ENCODE measurements at regions not wholly inside any gene's neighbourhood (a gene's known extent, or its start where the extent isn't known, plus 50 kb on each side); places are given as distances from the start of the nearest gene placed in this dataset.
A peak's percentile ranks its signal among the peaks of the same experiment; 100 is the strongest.

- no peak for DNase-seq
These were observed 386.6 kb upstream of the THBS1 start for GRCh38 chr15:39194106-39194830.

DNA sequence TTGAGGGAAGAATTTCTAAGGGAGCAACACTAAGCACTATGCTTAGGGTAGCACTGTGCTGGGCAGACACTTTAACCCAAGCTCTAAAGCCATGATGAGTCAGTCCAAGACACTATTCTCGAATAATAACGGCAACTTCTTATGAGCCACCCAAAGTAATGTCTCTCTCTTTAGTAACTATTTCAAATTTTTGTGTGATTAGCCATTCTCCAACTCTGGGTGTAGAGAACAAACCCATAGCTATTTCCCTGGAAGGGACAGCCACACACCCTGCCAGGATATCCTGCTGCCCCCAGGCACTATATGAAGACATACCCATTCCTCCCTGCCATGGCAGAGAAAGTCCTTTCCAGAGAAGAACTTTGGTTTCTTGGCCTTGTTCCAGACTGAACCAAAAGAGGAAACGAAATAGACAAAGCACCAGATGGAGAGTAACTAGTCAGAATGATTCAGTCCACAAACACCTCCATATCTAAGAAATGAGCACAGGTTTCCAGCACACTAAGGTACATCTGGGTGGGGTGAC, 384.9 kb upstream of the THBS1 start:
- peak; percentile 20 for DNase-seq

- no peak for DNase-seq
These were observed 382.6 kb upstream of the THBS1 start for GRCh38 chr15:39198044-39199000.

- no peak for DNase-seq
These were observed 381.8 kb upstream of the THBS1 start for GRCh38 chr15:39199076-39199475.

DNA sequence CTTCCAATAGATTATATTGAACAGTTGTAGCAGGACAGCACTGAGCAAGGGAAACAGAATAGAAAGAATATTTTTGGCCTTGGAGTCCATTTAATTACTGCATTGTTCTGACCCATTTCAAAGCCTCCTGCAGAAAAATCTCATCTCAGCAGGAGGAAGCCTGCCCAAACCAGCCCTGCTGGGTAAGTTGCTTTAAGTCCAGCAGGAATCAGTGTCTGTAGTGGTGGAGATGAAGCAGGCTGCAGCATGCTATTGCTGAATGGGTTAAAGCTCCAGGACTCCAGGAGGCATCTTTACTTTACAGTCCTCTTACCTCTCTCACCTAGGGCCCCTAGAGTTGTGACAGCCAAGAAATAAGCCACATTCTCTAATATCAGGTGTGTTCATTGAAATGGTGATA, 380.3 kb upstream of the THBS1 start:
- DNase-seq = no peak

DNA sequence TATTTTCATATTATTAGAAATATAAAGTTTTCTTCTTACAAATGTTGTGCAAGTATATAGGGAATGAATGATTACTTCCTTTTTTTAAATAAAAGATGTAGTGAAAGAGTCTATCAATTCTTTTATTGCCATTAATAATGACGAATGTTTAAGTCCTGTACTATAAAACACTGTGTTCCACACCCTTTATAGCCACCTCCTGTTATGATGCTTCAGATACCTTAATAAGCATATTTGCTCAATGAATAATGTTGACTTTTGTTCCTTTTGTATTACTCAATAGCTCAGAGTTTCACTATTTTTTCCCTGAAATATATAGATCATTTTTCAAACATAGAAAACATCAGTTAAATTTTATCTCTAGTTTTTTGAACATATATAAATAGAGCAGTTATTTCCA, 378.2 kb upstream of the THBS1 start:
- DNase-seq = no peak

GRCh38 chr15:39204031-39204430, 376.8 kb upstream of the THBS1 start:
- no peak for DNase-seq

GRCh38 chr15:39205081-39205480, 375.8 kb upstream of the THBS1 start:
- no peak for DNase-seq

DNA sequence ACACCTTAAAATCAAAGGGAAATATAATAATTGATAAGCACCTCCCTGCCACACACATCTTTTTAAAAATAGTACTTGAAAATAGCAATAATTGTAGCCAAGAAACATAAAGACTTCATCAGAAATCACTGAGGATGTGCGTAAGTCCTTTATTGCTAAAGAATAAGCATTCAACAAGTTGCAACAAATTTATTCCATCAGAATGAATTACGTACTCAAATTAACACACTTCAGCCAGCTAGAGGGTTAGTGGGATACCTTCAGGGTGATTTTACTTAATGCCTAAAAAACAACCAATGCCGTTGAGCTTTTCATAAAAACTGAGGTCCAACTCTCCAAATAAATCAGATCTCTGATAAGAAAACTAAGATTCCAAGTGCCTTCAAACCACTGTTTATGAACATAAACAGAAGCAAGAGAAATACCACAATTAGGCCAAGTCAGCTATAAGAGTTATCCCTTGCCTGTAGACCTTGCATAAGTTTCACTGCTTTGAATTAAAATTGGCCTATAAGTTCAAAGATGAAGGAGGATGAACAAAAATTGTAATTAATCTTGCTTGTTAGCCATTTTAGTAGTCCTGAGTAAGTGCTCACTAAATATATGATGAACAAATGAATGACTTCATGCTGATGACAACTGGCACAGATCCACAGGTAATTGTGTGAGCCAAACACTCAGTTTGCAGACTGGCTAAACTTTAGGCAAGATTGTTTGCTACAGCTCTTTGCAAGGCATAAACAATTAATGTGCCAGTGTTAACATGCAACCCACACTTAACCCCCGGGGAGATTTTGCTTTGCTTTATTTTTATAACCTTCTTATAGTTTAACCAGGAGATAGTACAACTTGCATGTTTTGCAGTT, 375.1 kb upstream of the THBS1 start:
- DNase-seq = no peak

DNA sequence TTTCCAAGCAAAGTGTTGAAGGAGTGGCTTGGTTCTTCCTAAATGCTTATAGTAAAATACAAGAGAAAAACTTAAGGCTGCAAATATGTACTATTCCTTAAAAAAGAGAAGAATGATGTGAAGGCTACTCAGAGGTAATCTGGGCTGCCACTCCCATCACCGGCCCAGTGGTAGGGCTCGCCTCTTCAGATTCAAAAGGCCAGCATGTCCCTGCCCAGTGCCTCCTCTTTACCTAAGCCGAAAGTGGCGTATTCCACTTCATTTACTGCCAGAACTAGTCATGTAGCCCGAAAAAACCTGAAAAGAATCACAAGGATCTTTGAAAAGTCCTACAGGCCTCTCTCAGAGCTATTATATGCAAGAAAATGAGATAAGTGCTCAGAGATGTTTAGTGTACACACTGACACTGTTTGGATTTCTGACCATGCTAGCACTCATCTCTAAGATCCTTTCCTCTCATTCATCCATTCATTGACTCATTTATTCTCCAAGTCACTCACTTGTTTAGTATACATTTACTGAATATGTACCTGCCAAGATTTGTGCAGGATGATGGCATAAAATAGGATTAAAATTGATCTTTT, 373.3 kb upstream of the THBS1 start:
- DNase-seq = no peak

- no peak for DNase-seq
These were observed 372.7 kb upstream of the THBS1 start for GRCh38 chr15:39208187-39208586.

DNA sequence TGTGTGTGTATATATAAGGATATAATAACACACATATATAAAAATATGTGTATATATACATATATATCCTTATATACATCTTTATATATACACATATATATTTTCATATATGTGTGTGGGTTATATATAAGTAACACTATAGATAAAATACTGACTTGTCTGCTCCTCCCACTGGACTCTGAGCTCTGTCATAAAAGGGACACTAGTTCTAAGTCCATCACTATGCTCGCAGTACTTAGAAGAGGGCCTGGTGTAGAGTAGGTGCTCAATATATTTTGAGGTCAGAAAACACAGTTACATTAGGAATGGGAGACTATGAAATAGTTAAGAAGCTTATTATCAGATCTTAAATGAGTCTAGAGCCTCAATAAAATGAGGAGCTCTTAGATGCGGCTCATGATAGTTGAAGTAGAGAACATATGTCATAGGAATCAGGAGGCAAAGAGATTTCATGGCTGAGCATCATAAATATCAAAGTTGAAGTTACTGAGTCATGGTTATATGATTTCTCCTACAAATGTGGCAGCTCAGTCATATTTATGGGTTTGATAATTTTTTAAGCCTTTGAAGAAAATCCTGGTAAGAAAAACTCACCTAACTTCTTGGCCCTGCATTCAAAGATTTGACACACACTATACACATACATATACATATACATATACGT, 371.2 kb upstream of the THBS1 start:
- no peak for DNase-seq

GRCh38 chr15:39211108-39211979, 369.5 kb upstream of the THBS1 start:
- no peak for DNase-seq

- DNase-seq = no peak
These were observed 367.5 kb upstream of the THBS1 start for GRCh38 chr15:39213385-39213840.

GRCh38 chr15:39215015-39215414, 365.9 kb upstream of the THBS1 start:
- no peak for DNase-seq

DNA sequence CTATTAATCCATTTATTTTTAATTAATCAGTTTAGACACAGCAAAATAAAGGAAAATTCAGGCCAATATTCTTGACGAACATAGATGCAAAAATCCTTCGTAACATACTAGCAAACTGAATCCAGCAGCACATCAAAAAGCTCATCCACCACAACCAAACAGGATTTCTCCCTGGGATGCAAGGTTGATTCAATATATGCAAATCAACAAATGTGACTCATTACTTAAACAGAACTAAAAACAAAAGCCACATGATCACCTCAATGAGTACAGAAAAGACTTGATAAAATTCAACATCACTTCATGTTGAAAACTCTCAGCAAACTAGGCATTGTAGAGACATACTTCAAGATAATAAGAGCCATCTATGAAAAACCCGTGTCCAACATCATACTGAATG, 364.1 kb upstream of the THBS1 start:
- DNase-seq = no peak

DNA sequence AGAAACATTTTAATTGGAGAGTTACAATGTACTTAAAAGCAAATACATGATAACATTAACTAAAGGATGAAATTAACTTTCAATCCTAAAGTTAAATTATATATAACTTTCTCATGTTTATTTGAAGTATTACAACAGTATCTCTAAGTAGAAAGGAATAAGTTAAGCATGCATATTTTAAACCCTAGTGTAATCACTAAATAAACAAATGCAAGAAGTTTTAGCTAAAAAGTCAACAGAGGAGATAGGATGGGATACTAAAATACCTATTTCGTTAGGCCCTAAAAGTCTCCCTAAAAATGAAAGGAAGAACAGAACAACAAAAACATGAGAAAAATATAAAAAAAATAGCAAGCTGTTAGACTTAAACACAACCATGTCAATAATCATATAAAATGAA, 361.3 kb upstream of the THBS1 start:
- no peak for DNase-seq

DNA sequence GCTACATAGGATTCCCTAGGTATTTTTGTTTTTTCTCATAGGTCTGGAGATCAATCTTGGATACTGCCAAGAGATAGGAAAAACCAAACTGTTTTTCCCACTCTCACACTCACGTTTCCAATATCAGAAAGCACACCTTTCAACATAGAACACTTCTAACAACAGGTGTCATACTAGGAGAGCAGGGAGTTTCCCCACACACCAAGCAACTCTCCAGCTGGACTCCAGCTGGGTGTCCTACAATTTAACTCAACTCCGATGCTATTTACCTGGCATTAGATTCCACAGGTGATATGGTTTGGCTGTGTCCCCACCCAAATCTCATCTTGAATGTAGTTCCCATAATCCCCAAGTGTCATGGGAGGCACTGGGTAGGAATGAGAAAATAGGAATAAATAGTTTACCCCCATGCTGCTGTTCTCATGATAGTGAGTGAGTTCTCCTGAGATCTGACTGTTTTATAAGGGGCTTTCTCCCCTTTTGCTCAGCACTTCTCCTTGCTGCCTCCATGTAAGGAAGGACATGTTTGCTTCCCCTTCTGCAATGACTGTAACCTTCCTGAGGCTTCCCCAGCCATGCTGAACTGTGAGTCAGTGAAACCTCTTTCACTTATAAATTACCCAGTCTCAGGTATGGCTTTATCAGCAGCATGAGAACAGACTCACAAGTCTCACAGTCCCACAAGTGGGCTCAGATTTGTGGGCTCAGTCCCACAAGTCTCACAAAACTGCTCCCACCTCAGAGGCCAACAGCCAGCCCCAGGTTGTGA, 354.5 kb upstream of the THBS1 start:
- DNase-seq = no peak

DNA sequence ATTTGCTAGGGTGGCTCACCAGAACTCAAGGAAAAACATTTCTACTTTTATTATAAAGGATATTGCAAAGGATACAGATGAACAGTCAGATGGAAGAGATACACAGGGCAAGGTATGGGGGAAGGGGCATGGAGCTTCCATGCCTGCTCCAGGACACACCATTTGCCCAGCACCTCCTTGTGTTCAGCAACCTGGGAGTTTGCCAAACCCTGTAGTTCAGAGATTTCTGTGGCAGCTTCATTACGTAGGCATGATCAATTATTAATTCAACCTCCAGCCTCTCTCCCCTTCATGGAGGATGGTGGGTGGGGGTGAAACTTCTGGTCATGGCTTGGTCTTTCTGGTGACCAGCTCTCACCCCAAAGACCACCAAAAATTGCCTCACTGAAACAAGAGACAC, 353.9 kb upstream of the THBS1 start:
- no peak for DNase-seq

- DNase-seq = no peak
These were observed 352.0 kb upstream of the THBS1 start for GRCh38 chr15:39228889-39229288.

Measured in 8988T (cell line).